Fibroblast of lung (primary cell): ENCODE measurements at regions not wholly inside any gene's neighbourhood (a gene's known extent, or its start where the extent isn't known, plus 50 kb on each side); places are given as distances from the start of the nearest gene placed in this dataset.

Source experiments
- CTCF ChIP-seq, 2 donors: IDR thresholded peaks in 1 of 2; conservative IDR thresholded peaks in 1 of 2; 1 replicate in 1 of 2; 2 replicates in 1 of 2; pipeline ENCODE4 v1.5.1; 2011 to 2012; ENCODE audit warnings: low read length in 2 of 2, control low read depth in 1 of 2, inconsistent platforms in 1 of 2, low read depth in 1 of 2, mild to moderate bottlenecking in 1 of 2
- EZH2 ChIP-seq: IDR thresholded peaks from 2 replicates; pipeline ENCODE4 v1.5.1; 2012; ENCODE audit warnings: low read length, control low read depth, mild to moderate bottlenecking; ENCODE audit errors: missing control alignments

- TF ChIP-seq CTCF (conservative IDR thresholded peaks at IDR 0.05 in 1 of 2, IDR thresholded peaks at IDR 0.05 in 1 of 2; ENCODE audit: low read depth in 1 of 2, low read length in 2 of 2): no peak
- no peak for TF ChIP-seq EZH2
These were observed 935.0 kb downstream of the SQOR start for GRCh38 chr15:46569781-46570180.
